ENCODE measurements at regions not wholly inside any gene's neighbourhood (a gene's known extent, or its start where the extent isn't known, plus 50 kb on each side); places are given as distances from the start of the nearest gene placed in this dataset.

- no peak for DNase-seq
Measured at GRCh38 chr1:88036345-88037014, 647.6 kb upstream of the PKN2 start.

GRCh38 chr1:88039240-88039639, 644.8 kb upstream of the PKN2 start:
- no peak for DNase-seq

GRCh38 chr1:88043834-88044233, 640.2 kb upstream of the PKN2 start:
- no peak for DNase-seq

GRCh38 chr1:88052167-88052566, 631.9 kb upstream of the PKN2 start:
- no peak for DNase-seq

GRCh38 chr1:88053065-88053464, 631.0 kb upstream of the PKN2 start:
- DNase-seq = no peak

GRCh38 chr1:88056881-88057280, 627.2 kb upstream of the PKN2 start:
- no peak for DNase-seq

- no peak for DNase-seq
Measured at GRCh38 chr1:88058205-88058604, 625.9 kb upstream of the PKN2 start.

GRCh38 chr1:88060112-88060673, 623.9 kb upstream of the PKN2 start:
- no peak for DNase-seq

GRCh38 chr1:88060750-88061491, 623.2 kb upstream of the PKN2 start:
- no peak for DNase-seq

GRCh38 chr1:88061492-88062177, 622.4 kb upstream of the PKN2 start:
- no peak for DNase-seq

- DNase-seq = no peak
Measured at GRCh38 chr1:88062650-88063153, 621.4 kb upstream of the PKN2 start.

GRCh38 chr1:88063605-88064004, 620.5 kb upstream of the PKN2 start:
- DNase-seq = no peak

- DNase-seq = no peak
Measured at GRCh38 chr1:88068407-88068960, 615.6 kb upstream of the PKN2 start.

- no peak for DNase-seq
Measured at GRCh38 chr1:88070956-88071355, 613.1 kb upstream of the PKN2 start.

GRCh38 chr1:88074661-88075060, 609.4 kb upstream of the PKN2 start:
- no peak for DNase-seq

- DNase-seq = no peak
Measured at GRCh38 chr1:88075813-88076212, 608.3 kb upstream of the PKN2 start.

- no peak for DNase-seq
Measured at GRCh38 chr1:88079036-88079435, 605.0 kb upstream of the PKN2 start.

- no peak for DNase-seq
Measured at GRCh38 chr1:88080875-88081274, 603.2 kb upstream of the PKN2 start.

- DNase-seq = no peak
Measured at GRCh38 chr1:88088481-88088880, 595.6 kb upstream of the PKN2 start.

GRCh38 chr1:88089961-88090360, 594.1 kb upstream of the PKN2 start:
- no peak for DNase-seq

GRCh38 chr1:88098881-88099280, 585.2 kb upstream of the PKN2 start:
- DNase-seq = no peak

- DNase-seq = no peak
Measured at GRCh38 chr1:88101041-88101440, 583.0 kb upstream of the PKN2 start.

GRCh38 chr1:88104236-88104635, 579.8 kb upstream of the PKN2 start:
- DNase-seq = no peak
